Inflammatory macrophage (primary cell): ENCODE measurements at regions not wholly inside any gene's neighbourhood (a gene's known extent, or its start where the extent isn't known, plus 50 kb on each side); places are given as distances from the start of the nearest gene placed in this dataset.
A peak's percentile ranks its signal among the peaks of the same experiment; 100 is the strongest.

Experiments used
- DNase-seq, 2 donors: peaks; one replicate each; pipeline ENCODE4 v3.0.0-alpha.2; 2020 to 2022

DNA sequence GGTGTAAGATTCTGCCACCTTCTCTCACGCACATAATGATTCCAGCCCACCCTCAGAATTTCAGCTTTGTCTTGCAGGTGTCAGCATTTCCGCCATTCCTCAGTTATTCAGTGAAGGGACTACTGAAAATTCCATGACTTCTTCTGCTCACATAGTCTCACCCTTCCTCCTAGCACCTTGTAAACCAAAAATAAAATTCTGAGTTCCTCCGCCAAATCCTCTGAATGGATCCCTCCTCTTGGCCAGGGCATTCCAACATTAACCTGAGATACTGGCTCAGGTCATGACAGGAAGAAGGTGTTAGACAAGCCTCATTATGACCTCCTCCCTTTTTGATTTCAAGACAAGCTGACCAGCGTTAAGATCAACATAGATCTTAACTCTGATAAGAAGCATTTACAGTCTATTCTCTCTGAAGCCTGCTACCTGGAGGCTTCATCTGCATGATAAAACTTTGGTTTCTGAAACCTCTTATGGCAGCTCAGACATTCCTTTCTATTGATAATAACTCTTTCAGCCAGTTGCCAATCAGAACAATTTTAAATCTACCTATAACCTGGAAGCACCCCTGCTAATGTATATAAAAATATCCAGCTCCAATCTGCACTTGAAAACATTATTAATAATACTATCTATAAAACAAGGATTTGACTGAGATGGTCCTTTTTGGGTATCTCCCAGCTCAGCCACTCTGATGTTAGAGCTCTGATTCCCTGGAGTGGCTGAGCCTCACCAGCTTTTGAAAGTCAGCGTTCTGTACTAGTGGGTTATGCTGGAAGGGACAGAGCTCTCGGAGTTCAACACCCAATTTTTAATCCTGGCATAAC, 136.4 kb upstream of the APCDD1 start:
- DNase-seq, result no peak

DNA sequence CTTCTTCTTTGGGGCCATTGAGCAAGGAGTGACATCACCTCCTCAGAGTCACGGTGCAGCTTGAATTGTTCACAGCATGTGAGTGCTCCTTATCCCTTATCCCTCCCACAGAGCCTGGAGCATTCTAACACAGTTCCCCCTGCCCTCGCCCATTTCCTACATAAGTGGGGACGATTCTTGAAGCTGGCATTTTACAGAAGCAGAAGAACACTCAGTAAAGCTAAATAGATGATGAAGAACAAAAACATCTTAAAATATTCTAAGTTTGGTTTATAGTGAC, 135.8 kb upstream of the APCDD1 start:
- peak; percentile 71 to 90 for DNase-seq

GRCh38 chr18:10319026-10319425, 135.4 kb upstream of the APCDD1 start:
- DNase-seq, result peak; percentile 30 to 42

DNA sequence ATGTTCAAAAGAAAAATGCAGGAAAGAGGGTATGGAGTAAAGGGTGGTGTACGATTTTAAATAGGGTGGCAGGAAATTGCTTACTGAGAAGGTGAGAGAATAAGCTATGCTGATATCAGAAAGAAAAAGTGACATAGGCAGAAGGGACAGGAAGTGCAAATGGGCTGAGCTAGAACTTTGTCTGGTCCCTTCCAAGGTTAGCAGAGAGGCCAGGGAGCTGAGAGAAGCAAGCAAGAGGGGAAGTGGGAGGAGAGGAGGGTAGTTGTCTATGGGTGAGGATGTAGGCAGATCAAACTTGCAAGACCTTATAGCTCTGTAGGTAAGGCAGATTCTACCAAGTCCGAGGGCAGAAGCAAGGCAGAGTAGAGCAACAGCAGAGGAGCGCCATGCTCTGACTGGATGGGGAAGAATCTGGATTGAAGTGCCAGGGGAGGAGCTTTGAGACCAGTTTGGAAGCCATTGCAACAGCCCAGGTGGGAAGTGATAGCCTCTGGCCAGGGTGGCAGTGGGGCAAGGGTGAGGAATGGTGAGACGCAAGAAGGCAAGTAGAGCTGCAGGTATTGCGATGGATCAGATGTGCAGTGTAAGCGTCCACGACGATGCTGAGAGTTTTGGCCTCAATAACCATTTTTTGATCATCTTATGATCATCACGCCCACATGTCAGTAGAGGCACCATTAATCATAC, 134.4 kb upstream of the APCDD1 start:
- peak in 1 of 2 donors; percentile 26 for DNase-seq

- DNase-seq, result peak; percentile 79
Measured at GRCh38 chr18:10320791-10321190, 133.6 kb upstream of the APCDD1 start.

- no peak for DNase-seq
Measured at GRCh38 chr18:10321576-10321975, 132.9 kb upstream of the APCDD1 start.

DNA sequence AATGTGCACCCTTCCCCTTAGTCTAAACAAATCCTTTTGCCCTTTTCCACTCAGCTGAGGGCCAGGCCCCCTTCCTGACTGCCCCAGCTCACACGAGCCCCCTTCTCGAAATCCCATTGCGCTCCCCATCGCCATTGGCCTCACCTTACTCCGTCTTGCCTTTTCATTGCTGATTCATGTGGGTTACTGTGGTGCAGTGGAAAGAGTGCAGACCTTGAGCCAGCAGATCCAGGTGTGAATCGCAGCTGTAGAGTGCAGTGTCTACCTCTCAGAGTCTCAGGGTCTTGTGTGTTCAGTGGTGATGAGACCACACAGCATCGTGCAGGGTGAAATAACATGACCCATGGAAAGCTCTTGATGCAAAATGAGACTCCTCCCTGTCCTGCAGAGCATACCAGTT, 132.4 kb upstream of the APCDD1 start:
- no peak for DNase-seq

- DNase-seq, result peak; percentile 43 to 61
Measured at GRCh38 chr18:10322435-10322834, 132.0 kb upstream of the APCDD1 start.

- DNase-seq, result no peak
Measured at GRCh38 chr18:10329101-10329500, 125.3 kb upstream of the APCDD1 start.

GRCh38 chr18:10330428-10330827, 124.0 kb upstream of the APCDD1 start:
- DNase-seq, result no peak

GRCh38 chr18:10332452-10332851, 122.0 kb upstream of the APCDD1 start:
- DNase-seq, result no peak

DNA sequence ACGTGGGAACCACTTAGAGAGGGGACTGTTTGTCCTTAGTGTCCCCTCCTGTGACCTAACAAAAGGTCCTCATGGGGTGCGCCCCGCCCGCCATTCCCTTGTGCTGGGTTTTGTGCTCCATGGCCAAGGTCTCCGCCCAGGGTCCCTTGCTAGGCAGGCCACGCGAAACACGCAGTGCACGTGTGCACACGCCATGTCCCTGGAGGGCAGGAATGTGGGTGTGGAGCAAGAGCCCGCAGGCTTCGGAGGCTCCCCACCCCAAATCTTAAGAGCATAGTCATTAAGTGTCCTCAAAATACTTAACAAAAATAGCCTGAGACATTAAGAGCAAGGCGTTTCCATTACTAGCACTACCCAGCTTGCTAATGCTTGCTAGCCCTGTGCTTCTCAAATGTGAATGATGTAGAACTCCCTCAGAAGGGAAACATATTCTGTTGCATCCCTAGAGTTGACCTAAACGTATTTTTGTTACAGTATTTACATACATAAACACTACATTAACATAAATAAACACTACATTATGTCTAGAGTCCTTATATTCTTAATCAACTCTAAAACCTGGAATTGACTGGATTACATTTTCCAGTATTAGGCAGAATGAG, 117.6 kb upstream of the APCDD1 start:
- no peak for DNase-seq

DNA sequence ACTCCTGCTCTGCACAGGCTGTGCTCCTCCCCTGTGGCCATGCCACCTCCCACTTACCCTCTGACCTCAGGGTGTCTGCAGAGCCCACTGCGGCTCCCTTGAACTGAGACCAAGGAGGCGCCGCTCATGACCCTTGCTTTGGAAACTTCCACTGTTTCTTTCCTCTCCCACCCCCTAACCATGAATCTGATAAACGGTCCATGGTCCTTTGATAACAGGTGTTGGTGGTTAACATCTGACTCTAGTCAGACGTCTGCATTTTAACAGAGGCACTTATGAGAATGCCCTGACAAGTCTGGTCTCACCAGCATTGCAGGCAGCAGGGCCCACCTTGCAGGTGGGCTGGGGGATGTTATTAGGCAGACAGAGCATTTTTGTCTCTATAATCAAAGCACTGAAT, 113.6 kb upstream of the APCDD1 start:
- no peak for DNase-seq

- no peak for DNase-seq
Measured at GRCh38 chr18:10343778-10344177, 110.7 kb upstream of the APCDD1 start.

DNA sequence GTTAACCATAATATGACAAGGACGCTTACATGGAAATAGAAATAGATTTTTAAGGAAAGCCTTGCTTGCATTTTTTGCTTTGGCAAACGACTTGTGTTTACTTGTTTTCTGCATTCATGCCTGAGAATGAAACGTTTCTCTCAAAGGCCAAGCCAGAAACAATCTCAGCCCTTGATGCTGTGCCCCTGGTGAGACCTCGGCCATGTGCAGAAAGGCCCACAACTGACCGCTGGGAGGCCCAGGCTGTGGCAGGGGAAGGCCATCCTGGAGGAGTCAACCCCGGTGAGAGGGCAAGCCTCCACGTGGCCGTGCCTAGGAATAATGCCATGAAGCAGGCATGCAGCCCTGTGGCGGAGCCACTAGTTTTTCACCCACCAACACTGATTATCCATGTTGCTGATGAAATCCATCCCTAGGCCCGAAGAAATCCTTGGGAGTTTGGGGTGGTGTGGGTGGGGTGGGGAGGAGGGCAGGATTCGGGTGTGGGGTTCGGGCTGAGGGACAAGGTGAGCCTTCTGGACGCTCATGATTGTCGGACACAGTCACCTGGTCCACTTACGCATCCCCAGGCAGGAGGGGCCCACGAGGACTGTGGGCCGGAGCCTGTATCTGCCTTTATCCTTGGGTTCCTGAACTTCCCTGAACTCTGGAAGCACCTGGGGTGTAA, 107.6 kb upstream of the APCDD1 start:
- no peak for DNase-seq

DNA sequence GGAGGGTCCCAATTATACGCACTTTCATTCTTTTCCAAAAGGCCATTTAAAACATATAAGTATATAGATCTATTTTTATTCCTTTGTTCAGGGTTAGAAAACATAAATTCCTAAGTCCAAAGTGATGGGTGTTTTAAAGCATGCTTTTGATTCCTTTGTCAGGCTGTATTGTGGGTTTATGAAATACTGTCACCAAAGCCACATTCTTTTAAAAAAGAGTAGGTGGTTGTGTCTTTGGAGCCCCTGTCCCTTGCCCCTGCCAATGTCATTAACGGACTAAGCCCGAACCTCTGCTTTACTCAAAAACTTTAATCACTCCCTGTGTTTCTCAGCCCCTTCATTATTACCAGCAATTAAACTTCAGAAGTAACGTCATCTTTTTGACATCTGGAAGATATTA, 104.9 kb upstream of the APCDD1 start:
- no peak for DNase-seq

GRCh38 chr18:10350661-10351060, 103.8 kb upstream of the APCDD1 start:
- DNase-seq, result no peak

- no peak for DNase-seq
Measured at GRCh38 chr18:10351219-10351818, 103.1 kb upstream of the APCDD1 start.

DNA sequence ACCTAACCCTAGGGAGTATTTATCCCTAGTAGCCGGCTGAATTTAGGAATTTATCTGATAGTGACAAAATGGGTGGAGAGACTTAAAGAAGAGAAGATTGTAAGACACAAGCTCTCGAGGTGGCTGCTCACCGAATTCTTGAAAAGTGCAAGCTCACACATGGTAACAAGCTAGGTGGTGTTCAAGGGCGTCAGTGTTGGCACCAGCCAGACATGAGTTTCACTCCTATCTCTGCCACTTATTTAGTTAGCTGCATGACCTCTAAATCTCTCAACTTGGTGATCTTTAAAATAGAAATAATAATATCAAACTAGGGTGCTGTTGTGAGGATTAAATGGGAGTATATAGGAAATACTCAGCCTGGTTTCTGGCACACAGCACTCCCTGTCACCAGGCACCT, 102.6 kb upstream of the APCDD1 start:
- no peak for DNase-seq

DNA sequence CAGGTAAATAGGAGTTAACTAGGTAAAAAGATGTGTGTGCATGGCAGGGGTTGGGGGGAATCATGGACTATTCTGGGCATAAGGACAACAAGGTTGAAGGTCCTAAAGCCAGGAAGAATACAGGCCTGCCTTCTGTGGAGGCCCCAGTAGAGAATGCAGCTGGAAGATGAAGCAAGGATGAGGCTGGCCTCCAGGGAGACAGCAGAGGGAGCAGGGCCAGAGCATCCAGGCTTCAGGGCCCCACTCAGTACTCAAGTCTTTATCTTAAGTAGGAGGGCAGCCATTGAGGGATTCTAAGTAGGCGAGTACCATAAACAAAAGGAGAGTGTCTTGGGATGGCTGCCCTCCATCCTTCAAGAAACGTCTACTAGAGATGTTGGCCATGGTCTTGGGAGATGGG, 101.8 kb upstream of the APCDD1 start:
- no peak for DNase-seq

GRCh38 chr18:10353791-10354190, 100.6 kb upstream of the APCDD1 start:
- no peak for DNase-seq

DNA sequence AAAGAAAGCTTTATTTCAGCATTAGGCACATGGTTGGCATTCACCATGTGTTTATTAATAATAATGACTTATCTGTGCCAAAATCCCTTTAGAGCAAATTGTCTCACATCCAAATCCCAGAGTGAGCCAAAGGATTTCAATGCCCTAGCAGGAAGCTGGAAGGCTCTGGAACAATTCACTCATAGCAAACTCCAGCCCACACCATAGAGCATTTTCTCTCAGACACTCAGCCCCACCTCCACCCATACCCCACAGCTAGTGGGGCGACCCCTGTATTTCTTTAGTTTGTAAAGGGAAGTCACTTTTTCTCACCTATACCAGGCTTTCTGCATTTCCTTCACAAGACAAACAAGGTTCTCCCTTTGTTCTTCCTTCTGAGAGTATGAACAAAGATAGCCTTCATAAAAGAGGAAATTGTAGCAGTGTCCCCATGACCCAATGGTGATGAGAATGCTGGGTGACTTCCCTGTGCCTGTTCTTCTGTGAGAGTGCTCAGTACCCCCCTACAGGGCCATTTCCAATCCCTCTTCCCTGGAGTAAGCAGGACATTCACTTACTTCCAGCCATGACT, 100.1 kb upstream of the APCDD1 start:
- DNase-seq, result peak; percentile 50 to 60

DNA sequence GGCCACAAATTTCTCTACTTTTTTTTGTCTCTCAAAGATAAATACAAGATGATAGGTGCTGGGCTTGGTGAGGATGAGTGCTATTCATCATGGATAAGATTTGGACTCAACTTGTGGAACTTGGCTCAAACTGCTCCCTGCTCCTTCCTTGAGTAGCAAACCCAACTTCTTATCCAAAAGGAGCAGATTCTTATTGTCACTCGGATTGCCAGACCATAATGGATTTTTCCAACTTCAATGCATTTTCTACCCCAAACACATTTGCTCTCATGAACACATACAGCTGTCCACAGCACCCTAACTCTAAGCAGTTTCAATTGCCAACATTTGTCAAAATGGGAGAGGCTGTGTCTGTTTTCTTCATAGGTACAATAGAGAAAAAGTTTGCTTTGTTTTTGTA, 99.5 kb upstream of the APCDD1 start:
- DNase-seq, result no peak
